NB4 (cell line): ENCODE measurements at regions not wholly inside any gene's neighbourhood (a gene's known extent, or its start where the extent isn't known, plus 50 kb on each side); places are given as distances from the start of the nearest gene placed in this dataset.

Experiments used
- MYC ChIP-seq: IDR thresholded peaks from 2 replicates; pipeline ENCODE4 v1.6.1; 2011; ENCODE audit warnings: low read depth, low read length
- TF ChIP-seq, protein P1 (sequence below): IDR thresholded peaks from one replicate; pipeline ENCODE4 v1.5.1; 2012; ENCODE audit warnings: low read depth, low read length
- TF ChIP-seq, protein P2 (sequence below): IDR thresholded peaks from 2 replicates; pipeline ENCODE4 v1.6.1; 2011; ENCODE audit warnings: low read depth, low read length

DNA sequence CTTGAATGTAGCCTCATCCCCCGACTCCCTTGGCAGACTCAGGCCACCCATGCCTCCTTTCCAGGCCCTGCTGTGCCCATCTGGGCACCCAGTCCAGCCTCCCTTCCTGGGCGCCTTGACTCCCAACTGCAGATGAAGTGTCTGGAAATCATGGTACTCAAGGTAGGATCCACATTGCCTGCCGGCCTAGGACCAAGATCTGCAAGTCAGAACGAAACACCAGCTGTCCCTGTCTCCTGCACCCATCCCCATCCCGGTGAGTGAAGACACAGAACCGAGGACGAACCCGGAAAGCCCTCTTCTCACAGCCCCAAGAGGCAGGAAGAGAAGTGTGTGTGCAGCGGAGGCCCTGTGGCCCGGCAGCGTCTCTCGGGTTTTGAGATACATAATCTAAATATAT is 205.1 kb downstream of the EMX2 start:
- no peak for TF ChIP-seq MYC
- TF ChIP-seq, protein P1, sequence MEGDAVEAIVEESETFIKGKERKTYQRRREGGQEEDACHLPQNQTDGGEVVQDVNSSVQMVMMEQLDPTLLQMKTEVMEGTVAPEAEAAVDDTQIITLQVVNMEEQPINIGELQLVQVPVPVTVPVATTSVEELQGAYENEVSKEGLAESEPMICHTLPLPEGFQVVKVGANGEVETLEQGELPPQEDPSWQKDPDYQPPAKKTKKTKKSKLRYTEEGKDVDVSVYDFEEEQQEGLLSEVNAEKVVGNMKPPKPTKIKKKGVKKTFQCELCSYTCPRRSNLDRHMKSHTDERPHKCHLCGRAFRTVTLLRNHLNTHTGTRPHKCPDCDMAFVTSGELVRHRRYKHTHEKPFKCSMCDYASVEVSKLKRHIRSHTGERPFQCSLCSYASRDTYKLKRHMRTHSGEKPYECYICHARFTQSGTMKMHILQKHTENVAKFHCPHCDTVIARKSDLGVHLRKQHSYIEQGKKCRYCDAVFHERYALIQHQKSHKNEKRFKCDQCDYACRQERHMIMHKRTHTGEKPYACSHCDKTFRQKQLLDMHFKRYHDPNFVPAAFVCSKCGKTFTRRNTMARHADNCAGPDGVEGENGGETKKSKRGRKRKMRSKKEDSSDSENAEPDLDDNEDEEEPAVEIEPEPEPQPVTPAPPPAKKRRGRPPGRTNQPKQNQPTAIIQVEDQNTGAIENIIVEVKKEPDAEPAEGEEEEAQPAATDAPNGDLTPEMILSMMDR, result no peak
- TF ChIP-seq, protein P2, sequence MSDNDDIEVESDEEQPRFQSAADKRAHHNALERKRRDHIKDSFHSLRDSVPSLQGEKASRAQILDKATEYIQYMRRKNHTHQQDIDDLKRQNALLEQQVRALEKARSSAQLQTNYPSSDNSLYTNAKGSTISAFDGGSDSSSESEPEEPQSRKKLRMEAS, result no peak
